ENCODE measurements at regions not wholly inside any gene's neighbourhood (a gene's known extent, or its start where the extent isn't known, plus 50 kb on each side); places are given as distances from the start of the nearest gene placed in this dataset.

- H3K27ac Mint-ChIP-seq, result peak overlapping the region in 1 of 2 donors; percentile 2
- DNase-seq, result no peak
- no peak overlapping the region for H3K4me3 Mint-ChIP-seq
- H3K27me3 Mint-ChIP-seq, result peaks cover 0 to 8% of the 10 kb centered on the region in 2 donors
- H3K4me1 Mint-ChIP-seq (ENCODE audit: low read depth in 2 of 2), result peaks cover 0 to 9% of the 10 kb centered on the region in 2 donors
- ATAC-seq (replicated peaks), result no peak
- H3K36me3 Mint-ChIP-seq (ENCODE audit: insufficient read depth), result peaks cover 2% of the 10 kb centered on the region
- H3K9me3 Mint-ChIP-seq, result no peaks in the 10 kb centered on the region
Measured at GRCh38 chr1:116854403-116854690, 55.4 kb upstream of the PTGFRN start.

- Mint-ChIP-seq H3K36me3 (ENCODE audit: insufficient read depth) (peaks cover 2% of the 10 kb centered on the region), H3K4me1 (ENCODE audit: low read depth in 2 of 2) (peaks cover 0 to 9% of the 10 kb centered on the region in 2 donors), H3K27me3 (peaks cover 0 to 8% of the 10 kb centered on the region in 2 donors), H3K9me3 (no peaks in the 10 kb centered on the region), H3K27ac (peak overlapping the region in 1 of 2 donors; percentile 2), H3K4me3 (no peak overlapping the region)
- ATAC-seq (replicated peaks) (no peak), DNase-seq (no peak)
Measured at GRCh38 chr1:116854716-116855115, 55.0 kb upstream of the PTGFRN start.

- H3K27ac Mint-ChIP-seq, result peak overlapping the region in 1 of 2 donors; percentile 2
Measured at GRCh38 chr1:116855191-116855619, 54.5 kb upstream of the PTGFRN start.

GRCh38 chr1:116855773-116856201, 53.9 kb upstream of the PTGFRN start:
- no peaks in the 10 kb centered on the region for H3K9me3 Mint-ChIP-seq
- no peak overlapping the region for H3K4me3 Mint-ChIP-seq
- H3K36me3 Mint-ChIP-seq (ENCODE audit: insufficient read depth), result peaks cover 2% of the 10 kb centered on the region
- ATAC-seq (replicated peaks) (no peak), DNase-seq (no peak)
- H3K27me3 Mint-ChIP-seq, result peaks cover 0 to 8% of the 10 kb centered on the region in 2 donors
- H3K27ac Mint-ChIP-seq, result no peak overlapping the region
- peaks cover 0 to 9% of the 10 kb centered on the region in 2 donors for H3K4me1 Mint-ChIP-seq (ENCODE audit: low read depth in 2 of 2)

More at GRCh38 chr1:116855191-116855619, 54.5 kb upstream of the PTGFRN start:
- Mint-ChIP-seq H3K4me1 (ENCODE audit: low read depth in 2 of 2) (peaks cover 0 to 9% of the 10 kb centered on the region in 2 donors), H3K36me3 (ENCODE audit: insufficient read depth) (peaks cover 2% of the 10 kb centered on the region), H3K27me3 (peaks cover 0 to 8% of the 10 kb centered on the region in 2 donors), H3K9me3 (no peaks in the 10 kb centered on the region), H3K4me3 (no peak overlapping the region)
- ATAC-seq (replicated peaks), result peak; percentile 41
- no peak for DNase-seq

GRCh38 chr1:116856312-116856711, 53.4 kb upstream of the PTGFRN start:
- Mint-ChIP-seq H3K27me3 (peaks cover 0 to 8% of the 10 kb centered on the region in 2 donors), H3K4me3 (no peak overlapping the region), H3K9me3 (no peaks in the 10 kb centered on the region), H3K27ac (no peak overlapping the region), H3K36me3 (ENCODE audit: insufficient read depth) (peaks cover 2% of the 10 kb centered on the region), H3K4me1 (ENCODE audit: low read depth in 2 of 2) (peaks cover 0 to 9% of the 10 kb centered on the region in 2 donors)
- no peak for ATAC-seq (replicated peaks)
- no peak for DNase-seq

GRCh38 chr1:116857092-116857491, 52.6 kb upstream of the PTGFRN start:
- no peak overlapping the region for H3K4me3 Mint-ChIP-seq
- DNase-seq (no peak), ATAC-seq (replicated peaks) (no peak)
- H3K9me3 Mint-ChIP-seq, result no peaks in the 10 kb centered on the region
- no peaks in the 10 kb centered on the region for H3K36me3 Mint-ChIP-seq (ENCODE audit: insufficient read depth)
- peaks cover 0 to 9% of the 10 kb centered on the region in 2 donors for H3K4me1 Mint-ChIP-seq (ENCODE audit: low read depth in 2 of 2)
- H3K27me3 Mint-ChIP-seq, result peaks cover 0 to 8% of the 10 kb centered on the region in 2 donors
- H3K27ac Mint-ChIP-seq, result no peak overlapping the region

Measured in effector memory CD8-positive, alpha-beta T cell (primary cell).